ENCODE measurements at regions not wholly inside any gene's neighbourhood (a gene's known extent, or its start where the extent isn't known, plus 50 kb on each side); places are given as distances from the start of the nearest gene placed in this dataset.

GRCh38 chr3:124652009-124652408 lies 78.2 kb upstream of the UMPS start:
- ATAC-seq = no peak
- intact Hi-C loops (cut with micrococcal nuclease; ENCODE audit: unreplicated experiment) (no loop called here), in situ Hi-C loops (cut with HindIII; ENCODE audit: low pct_unique_long_range_greater_than_20kb, low sequenced_read_pairs) (no loop called here)
- ChIA-PET CTCF (no interaction called here), POLR2A (no interaction called here)
- Histone ChIP-seq H3K27ac (ENCODE audit: low read length) (no peak overlapping the region), H3K36me3 (ENCODE audit: control insufficient read depth, insufficient read depth, low read length) (no peaks in the 10 kb centered on the region), H3K4me3 (ENCODE audit: low read depth in 2 of 2, low read length in 2 of 2) (no peak overlapping the region), H3K4me1 (ENCODE audit: control insufficient read depth, insufficient read depth, low read length) (no peaks in the 10 kb centered on the region), H3K9me3 (ENCODE audit: control insufficient read depth, insufficient read depth, low read depth, low read length) (no peaks in the 10 kb centered on the region), H3K27me3 (ENCODE audit: control insufficient read depth, insufficient read depth, low read length) (peaks cover 26% of the 10 kb centered on the region)
- no peak for DNase-seq (ENCODE audit: low read depth, low spot score)
- TF ChIP-seq, protein P1, sequence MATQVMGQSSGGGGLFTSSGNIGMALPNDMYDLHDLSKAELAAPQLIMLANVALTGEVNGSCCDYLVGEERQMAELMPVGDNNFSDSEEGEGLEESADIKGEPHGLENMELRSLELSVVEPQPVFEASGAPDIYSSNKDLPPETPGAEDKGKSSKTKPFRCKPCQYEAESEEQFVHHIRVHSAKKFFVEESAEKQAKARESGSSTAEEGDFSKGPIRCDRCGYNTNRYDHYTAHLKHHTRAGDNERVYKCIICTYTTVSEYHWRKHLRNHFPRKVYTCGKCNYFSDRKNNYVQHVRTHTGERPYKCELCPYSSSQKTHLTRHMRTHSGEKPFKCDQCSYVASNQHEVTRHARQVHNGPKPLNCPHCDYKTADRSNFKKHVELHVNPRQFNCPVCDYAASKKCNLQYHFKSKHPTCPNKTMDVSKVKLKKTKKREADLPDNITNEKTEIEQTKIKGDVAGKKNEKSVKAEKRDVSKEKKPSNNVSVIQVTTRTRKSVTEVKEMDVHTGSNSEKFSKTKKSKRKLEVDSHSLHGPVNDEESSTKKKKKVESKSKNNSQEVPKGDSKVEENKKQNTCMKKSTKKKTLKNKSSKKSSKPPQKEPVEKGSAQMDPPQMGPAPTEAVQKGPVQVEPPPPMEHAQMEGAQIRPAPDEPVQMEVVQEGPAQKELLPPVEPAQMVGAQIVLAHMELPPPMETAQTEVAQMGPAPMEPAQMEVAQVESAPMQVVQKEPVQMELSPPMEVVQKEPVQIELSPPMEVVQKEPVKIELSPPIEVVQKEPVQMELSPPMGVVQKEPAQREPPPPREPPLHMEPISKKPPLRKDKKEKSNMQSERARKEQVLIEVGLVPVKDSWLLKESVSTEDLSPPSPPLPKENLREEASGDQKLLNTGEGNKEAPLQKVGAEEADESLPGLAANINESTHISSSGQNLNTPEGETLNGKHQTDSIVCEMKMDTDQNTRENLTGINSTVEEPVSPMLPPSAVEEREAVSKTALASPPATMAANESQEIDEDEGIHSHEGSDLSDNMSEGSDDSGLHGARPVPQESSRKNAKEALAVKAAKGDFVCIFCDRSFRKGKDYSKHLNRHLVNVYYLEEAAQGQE (IDR thresholded peaks at IDR 0.05; ENCODE audit: insufficient read depth in 1 of 2, low read depth in 2 of 2, low read length in 1 of 2) = no peak
- TF ChIP-seq CTCF (IDR thresholded peaks at IDR 0.05) = no peak
- no peak for TF ChIP-seq TCF7L2 (IDR thresholded peaks at IDR 0.05; ENCODE audit: low read depth, low read length)
- TF ChIP-seq SIN3A (IDR thresholded peaks at IDR 0.05; ENCODE audit: borderline replicate concordance, insufficient read depth, low read depth, low read length) = no peak
- no peak for TF ChIP-seq POLR2AphosphoS5 (IDR thresholded peaks at IDR 0.05; ENCODE audit: low read depth, low read length)
- no TSS peak for BruUV-seq (replicated peaks)

DNA sequence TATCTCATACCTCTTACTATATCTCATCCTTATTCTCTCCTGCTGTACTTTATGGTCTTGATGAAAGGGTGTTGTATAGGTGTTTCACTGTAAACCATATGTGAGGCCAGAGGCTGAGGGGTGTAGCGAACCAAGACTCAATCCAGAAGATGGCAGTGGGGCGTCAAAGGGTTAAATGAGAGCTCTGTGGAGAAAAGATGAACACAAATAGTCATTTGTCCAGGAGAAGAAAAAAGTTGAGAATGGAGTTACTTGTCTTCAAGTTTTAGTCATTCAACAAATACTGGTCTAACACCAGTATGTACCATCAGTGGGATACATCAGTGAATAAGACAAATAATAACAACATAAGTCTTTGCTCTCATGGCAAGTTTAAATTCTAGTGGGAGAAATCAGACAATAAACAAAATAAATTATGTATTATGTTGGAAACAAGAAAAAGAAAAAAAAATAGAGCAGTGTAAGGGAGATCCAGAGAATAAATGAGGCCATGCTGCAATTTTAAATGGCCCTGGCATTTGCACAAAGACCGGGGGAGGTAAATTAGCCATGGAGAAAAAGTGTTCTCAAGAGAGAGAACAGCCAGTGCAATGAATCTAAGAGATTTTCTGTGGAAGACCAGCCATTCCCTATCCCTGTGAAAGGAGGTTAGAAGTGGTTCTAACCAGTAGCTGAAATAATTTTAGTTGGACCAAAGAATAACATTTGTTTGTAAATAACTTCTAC lies 77.0 kb upstream of the UMPS start:
- H3K4me3 ChIP-seq (ENCODE audit: low read depth in 2 of 2, low read length in 2 of 2) = no peak overlapping the region
- in situ Hi-C loops (cut with HindIII; ENCODE audit: low pct_unique_long_range_greater_than_20kb, low sequenced_read_pairs) = no loop called here
- ChIA-PET CTCF (no interaction called here), POLR2A (no interaction called here)
- no peaks in the 10 kb centered on the region for H3K9me3 ChIP-seq (ENCODE audit: control insufficient read depth, insufficient read depth, low read depth, low read length)
- no peak for ATAC-seq
- TF ChIP-seq TCF7L2 (IDR thresholded peaks at IDR 0.05; ENCODE audit: low read depth, low read length) (no peak), POLR2AphosphoS5 (IDR thresholded peaks at IDR 0.05; ENCODE audit: low read depth, low read length) (no peak), SIN3A (IDR thresholded peaks at IDR 0.05; ENCODE audit: borderline replicate concordance, insufficient read depth, low read depth, low read length) (no peak), CTCF (IDR thresholded peaks at IDR 0.05) (no peak)
- TF ChIP-seq, protein P1 (IDR thresholded peaks at IDR 0.05; ENCODE audit: insufficient read depth in 1 of 2, low read depth in 2 of 2, low read length in 1 of 2) = no peak
- H3K27ac ChIP-seq (ENCODE audit: low read length) = no peak overlapping the region
- no peaks in the 10 kb centered on the region for H3K36me3 ChIP-seq (ENCODE audit: control insufficient read depth, insufficient read depth, low read length)
- no TSS peak for BruUV-seq (replicated peaks)
- peaks cover 24% of the 10 kb centered on the region for H3K27me3 ChIP-seq (ENCODE audit: control insufficient read depth, insufficient read depth, low read length)
- no peak for DNase-seq (ENCODE audit: low read depth, low spot score)
- no peaks in the 10 kb centered on the region for H3K4me1 ChIP-seq (ENCODE audit: control insufficient read depth, insufficient read depth, low read length)
- intact Hi-C loops (cut with micrococcal nuclease; ENCODE audit: unreplicated experiment) = no loop called here
